ENCODE measurements at regions not wholly inside any gene's neighbourhood (a gene's known extent, or its start where the extent isn't known, plus 50 kb on each side); places are given as distances from the start of the nearest gene placed in this dataset.

- TF ChIP-seq CTCF (IDR thresholded peaks at IDR 0.05; ENCODE audit: poor library complexity, severe bottlenecking) (no peak), EZH2 (IDR thresholded peaks at IDR 0.05; ENCODE audit: borderline replicate concordance, insufficient read depth, low read length, poor library complexity, severe bottlenecking) (no peak), RAD21 (conservative IDR thresholded peaks at IDR 0.05) (no peak), REST (IDR thresholded peaks at IDR 0.05; ENCODE audit: borderline replicate concordance) (no peak), TAF1 (IDR thresholded peaks at IDR 0.05; ENCODE audit: low read depth) (no peak)
These were observed 75.7 kb upstream of the INCENP start for GRCh38 chr11:62048100-62048499.

Measured in neural cell (in vitro differentiated cells).